Right lobe of liver (tissue), 6 donors: ENCODE measurements at regions not wholly inside any gene's neighbourhood (a gene's known extent, or its start where the extent isn't known, plus 50 kb on each side); places are given as distances from the start of the nearest gene placed in this dataset.

ENCODE experiments used
- ATAC-seq, 4 donors: fragments of 200-7000 bp; cut with Tn5 transposase; one replicate each; pipeline ENCODE4 v1.9.1; 2020; ENCODE audit warnings: mild to moderate bottlenecking in 4 of 4, moderate library complexity in 4 of 4
- DNase-seq, 3 donors: peaks; one replicate each; pipeline ENCODE4 v3.0.0-alpha.2; 2020
- H3K27ac ChIP-seq, 3 donors: fragments of 200-600 bp; one replicate each; pipeline ENCODE4 v1.8.0; 2022
- H3K27me3 ChIP-seq, 2 donors: fragments of 200-600 bp; one replicate each; pipeline ENCODE4 v1.8.0; 2022
- H3K36me3 ChIP-seq, 4 donors: fragments of 200-600 bp; sonication (generic) in 1 of 4; one replicate each; pipeline versions ENCODE4 v1.5.1 to v1.8.0; 2017 to 2022; ENCODE audit warnings: control low read depth in 1 of 4
- H3K4me1 ChIP-seq, 4 donors: fragments of 200-600 bp; sonication (generic) in 1 of 4; one replicate each; pipeline versions ENCODE4 v1.5.1 to v1.8.0; 2017 to 2022; ENCODE audit warnings: control low read depth in 1 of 4
- H3K4me3 ChIP-seq, 3 donors: fragments of 200-600 bp; one replicate each; pipeline ENCODE4 v1.8.0; 2022
- H3K9me3 ChIP-seq, 4 donors: fragments of 200-600 bp; sonication (generic) in 1 of 4; one replicate each; pipeline versions ENCODE4 v1.5.1 to v1.8.0; 2017 to 2022; ENCODE audit warnings: control low read depth in 1 of 4
- CTCF ChIP-seq, 4 donors: fragments of 200-600 bp in 3 of 4; fragments of 450-650 bp in 1 of 4; IDR thresholded peaks; one replicate each; pipeline versions ENCODE4 v1.5.1 to v1.8.0; 2016 to 2022; ENCODE audit warnings: antibody characterized with exemption in 4 of 4, mild to moderate bottlenecking in 2 of 4
- POLR2A ChIP-seq: fragments of 450-650 bp; IDR thresholded peaks from one replicate; pipeline ENCODE4 v1.6.1; 2017; ENCODE audit warnings: antibody characterized with exemption, mild to moderate bottlenecking
- WGBS: methylation state at CpG from one replicate; pipeline ENCODE4 v1.1.6; 2018; ENCODE audit warnings: low coverage, low lambda C conversion rate; ENCODE audit not compliant: insufficient coverage; ENCODE audit errors: missing lambda C conversion rate; 5-methylcytosine and 5-hydroxymethylcytosine counted together
- intact Hi-C, 2 donors: fragments of 100-400 bp; cut with DNase I; formaldehyde crosslinking; loops; one replicate each; pipeline versions ENCODE4 v1.11.2 to v1.14.1; 2022
- donor health status: DM: no; HTN: yes; CAD: no.
- donor health status: DM: no; HTN: no; CAD: no.
- donor health status: DM: no; HTN: no; CAD: no.
- donor health status: DM: no; HTN: yes; CAD: no.
- donor health status: DM: no; HTN: yes; CAD: no.

DNA sequence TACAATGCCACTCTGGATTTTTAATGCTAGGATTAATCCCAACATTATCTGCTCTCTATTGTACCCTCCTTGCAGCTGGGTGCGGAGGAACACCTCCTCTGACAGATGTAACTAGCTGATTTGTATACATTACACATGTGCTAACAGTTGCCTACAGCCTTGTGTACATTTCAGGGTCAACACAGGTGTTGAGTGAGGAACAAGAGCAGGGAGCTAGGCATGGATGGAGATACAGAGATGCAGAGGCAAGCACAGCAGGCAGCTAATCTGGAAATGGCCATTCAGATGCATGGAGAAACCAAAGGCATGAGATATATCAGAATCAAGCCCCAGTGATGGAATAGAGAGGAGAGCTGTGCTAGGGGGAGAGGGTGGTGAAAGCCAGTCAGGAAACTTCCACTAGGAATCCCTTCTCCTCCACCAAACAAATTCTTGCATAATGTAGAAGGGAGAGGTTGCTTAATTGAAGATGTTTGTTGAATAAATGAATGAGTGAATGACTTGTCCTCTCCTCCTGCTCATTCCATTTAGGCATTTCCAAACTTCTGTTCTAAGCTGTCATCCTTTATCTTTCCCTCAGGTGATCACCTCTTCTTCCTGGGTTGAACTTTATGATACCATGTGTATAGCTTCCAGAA lies 313.2 kb downstream of the ATP23 start:
- Histone ChIP-seq H3K4me3 (no peak overlapping the region), H3K27me3 (no peaks in the 10 kb centered on the region), H3K9me3 (no peaks in the 10 kb centered on the region), H3K27ac (no peak overlapping the region), H3K36me3 (no peaks in the 10 kb centered on the region), H3K4me1 (no peaks in the 10 kb centered on the region)
- DNase-seq, result no peak
- intact Hi-C loops, result no loop called here
- WGBS, result 25% methylated on average over 1 of the region's 1 CpG
- no peak for ATAC-seq
- TF ChIP-seq POLR2A (no peak), CTCF (IDR thresholded peaks at IDR 0.05) (no peak)

DNA sequence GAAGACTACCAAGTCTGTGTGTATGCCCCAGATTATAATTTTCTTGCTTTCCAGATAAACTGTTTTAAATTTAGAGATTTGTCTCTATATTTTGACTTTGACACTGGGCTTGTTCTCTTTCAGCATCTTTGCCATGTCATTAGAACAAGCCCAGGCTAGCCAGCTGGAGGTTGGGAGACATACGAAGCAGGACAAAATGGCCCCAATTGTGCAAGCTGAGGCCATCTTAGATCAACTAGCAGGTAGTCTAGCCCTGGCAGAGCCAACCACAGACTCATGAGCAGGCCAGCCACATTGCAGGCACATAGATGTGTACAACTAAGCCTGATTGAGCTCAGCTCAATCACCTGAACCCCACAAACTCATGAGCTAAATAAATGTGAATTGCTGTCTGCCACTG lies 321.4 kb downstream of the ATP23 start:
- H3K36me3 ChIP-seq, result no peaks in the 10 kb centered on the region
- H3K27ac ChIP-seq, result no peak overlapping the region
- no peak overlapping the region for H3K4me3 ChIP-seq
- intact Hi-C loops, result no loop called here
- no peaks in the 10 kb centered on the region for H3K9me3 ChIP-seq
- 50% methylated on average over 1 of the region's 1 CpG for WGBS
- ATAC-seq (no peak), DNase-seq (no peak)
- no peaks in the 10 kb centered on the region for H3K4me1 ChIP-seq
- no peak for TF ChIP-seq POLR2A
- no peak for TF ChIP-seq CTCF (IDR thresholded peaks at IDR 0.05)
- no peaks in the 10 kb centered on the region for H3K27me3 ChIP-seq

- H3K27ac ChIP-seq, result no peak overlapping the region
- TF ChIP-seq POLR2A (no peak), CTCF (IDR thresholded peaks at IDR 0.05) (no peak)
- no peaks in the 10 kb centered on the region for H3K27me3 ChIP-seq
- H3K36me3 ChIP-seq, result no peaks in the 10 kb centered on the region
- intact Hi-C loops, result no loop called here
- no peak overlapping the region for H3K4me3 ChIP-seq
- ATAC-seq (no peak), DNase-seq (no peak)
- no peaks in the 10 kb centered on the region for H3K4me1 ChIP-seq
- 54% methylated on average over 1 of the region's 1 CpG for WGBS
- no peaks in the 10 kb centered on the region for H3K9me3 ChIP-seq
Observed at GRCh38 chr12:58263816-58264215, 322.4 kb downstream of the ATP23 start.

DNA sequence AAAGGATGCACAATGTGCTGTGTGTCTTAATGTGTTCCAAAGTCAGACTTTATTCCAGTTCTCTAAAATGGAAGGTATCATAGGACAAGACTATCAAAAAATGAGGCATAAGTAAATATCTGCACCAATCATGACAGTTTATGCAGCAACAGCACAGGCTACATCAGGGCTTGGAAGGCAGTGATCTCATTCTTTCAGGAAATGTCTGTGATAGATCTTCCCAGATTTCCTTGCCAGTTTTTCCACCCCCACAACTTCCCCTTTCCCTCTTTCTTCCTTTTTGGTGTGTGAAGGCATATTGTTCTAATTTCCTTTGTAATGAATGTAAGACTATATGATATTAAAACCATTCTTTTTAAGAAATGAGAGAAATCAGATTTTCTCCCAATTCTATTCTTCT lies 326.7 kb downstream of the ATP23 start:
- TF ChIP-seq CTCF (IDR thresholded peaks at IDR 0.05) (no peak), POLR2A (no peak)
- no peak overlapping the region for H3K4me3 ChIP-seq

GRCh38 chr12:58269476-58269875 lies 328.1 kb downstream of the ATP23 start:
- H3K4me3 ChIP-seq, result no peak overlapping the region
- whole genome bisulfite sequencing, result 40% methylated on average over 2 of the region's 2 CpGs
- H3K27ac ChIP-seq, result no peak overlapping the region
- intact Hi-C loops, result no loop called here
- no peaks in the 10 kb centered on the region for H3K27me3 ChIP-seq
- H3K4me1 ChIP-seq, result no peaks in the 10 kb centered on the region
- DNase-seq, result no peak
- no peaks in the 10 kb centered on the region for H3K9me3 ChIP-seq
- no peaks in the 10 kb centered on the region for H3K36me3 ChIP-seq
- TF ChIP-seq CTCF (IDR thresholded peaks at IDR 0.05), result no peak
- no peak for TF ChIP-seq POLR2A
- ATAC-seq, result no peak

More for the DNA sequence above, 326.7 kb downstream of the ATP23 start:
- Histone ChIP-seq H3K4me1 (no peaks in the 10 kb centered on the region), H3K36me3 (no peaks in the 10 kb centered on the region), H3K9me3 (no peaks in the 10 kb centered on the region), H3K27ac (no peak overlapping the region), H3K27me3 (no peaks in the 10 kb centered on the region)
- ATAC-seq (peak in 1 of 4 donors; percentile 48), DNase-seq (no peak)
- intact Hi-C loops, result no loop called here
